ENCODE measurements at regions not wholly inside any gene's neighbourhood (a gene's known extent, or its start where the extent isn't known, plus 50 kb on each side); places are given as distances from the start of the nearest gene placed in this dataset.

DNA sequence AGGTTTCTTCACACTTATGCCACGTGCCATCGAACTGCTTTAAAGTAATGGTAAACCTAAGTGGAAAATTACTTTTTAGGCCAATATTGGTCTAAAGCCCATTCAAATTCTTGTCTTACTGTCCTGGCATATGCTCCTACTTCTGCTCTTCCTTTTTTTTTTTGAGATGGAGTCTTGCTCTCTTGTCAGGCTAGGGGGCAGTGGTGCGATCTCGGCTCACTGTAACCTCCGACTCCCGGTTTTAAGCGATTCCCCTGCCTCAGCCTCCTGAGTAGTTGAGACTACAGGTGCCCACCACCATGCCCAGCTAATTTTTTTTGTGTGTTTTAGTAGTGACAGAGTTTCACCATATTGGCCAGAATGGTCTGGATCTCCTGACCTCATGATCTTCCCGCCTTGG lies 129.0 kb upstream of the TECRL start:
- H3K36me3 Mint-ChIP-seq = no peaks in the 10 kb centered on the region
- Histone ChIP-seq H3K27ac (ENCODE audit: low read depth in 1 of 2, low read length in 2 of 2) (no peak overlapping the region), H2AFZ (ENCODE audit: insufficient read depth, low read depth, low read length, poor library complexity, severe bottlenecking) (no peak overlapping the region), H3K9ac (ENCODE audit: insufficient read depth, low read length, poor library complexity, severe bottlenecking) (no peak overlapping the region), H3K9me3 (replicated peaks in 1 of 2; ENCODE audit: control insufficient read depth in 1 of 2, insufficient read depth in 1 of 2, low read length in 2 of 2) (no peaks in the 10 kb centered on the region), H4K20me1 (ENCODE audit: insufficient read depth, low read length) (no peaks in the 10 kb centered on the region), H3K79me2 (ENCODE audit: insufficient read depth, low read length) (no peaks in the 10 kb centered on the region), H3K4me3 (replicated peaks in 1 of 3; ENCODE audit: low read depth in 2 of 3, low read length in 3 of 3) (no peak overlapping the region), H3K4me2 (replicated peaks; ENCODE audit: extremely low read depth, low read length, poor library complexity, severe bottlenecking) (no peak overlapping the region), H3K4me1 (ENCODE audit: control insufficient read depth in 1 of 2, insufficient read depth in 2 of 2, low read length in 2 of 2) (no peaks in the 10 kb centered on the region), H3K36me3 (replicated peaks in 1 of 2; ENCODE audit: control insufficient read depth in 1 of 2, insufficient read depth in 2 of 2, low read length in 2 of 2) (no peaks in the 10 kb centered on the region), H3K27me3 (ENCODE audit: control insufficient read depth in 2 of 2, insufficient read depth in 2 of 2, low read length in 2 of 2) (no peaks in the 10 kb centered on the region)
- intact Hi-C loops (cut with micrococcal nuclease) = no loop called here
- TF ChIP-seq, protein P1, sequence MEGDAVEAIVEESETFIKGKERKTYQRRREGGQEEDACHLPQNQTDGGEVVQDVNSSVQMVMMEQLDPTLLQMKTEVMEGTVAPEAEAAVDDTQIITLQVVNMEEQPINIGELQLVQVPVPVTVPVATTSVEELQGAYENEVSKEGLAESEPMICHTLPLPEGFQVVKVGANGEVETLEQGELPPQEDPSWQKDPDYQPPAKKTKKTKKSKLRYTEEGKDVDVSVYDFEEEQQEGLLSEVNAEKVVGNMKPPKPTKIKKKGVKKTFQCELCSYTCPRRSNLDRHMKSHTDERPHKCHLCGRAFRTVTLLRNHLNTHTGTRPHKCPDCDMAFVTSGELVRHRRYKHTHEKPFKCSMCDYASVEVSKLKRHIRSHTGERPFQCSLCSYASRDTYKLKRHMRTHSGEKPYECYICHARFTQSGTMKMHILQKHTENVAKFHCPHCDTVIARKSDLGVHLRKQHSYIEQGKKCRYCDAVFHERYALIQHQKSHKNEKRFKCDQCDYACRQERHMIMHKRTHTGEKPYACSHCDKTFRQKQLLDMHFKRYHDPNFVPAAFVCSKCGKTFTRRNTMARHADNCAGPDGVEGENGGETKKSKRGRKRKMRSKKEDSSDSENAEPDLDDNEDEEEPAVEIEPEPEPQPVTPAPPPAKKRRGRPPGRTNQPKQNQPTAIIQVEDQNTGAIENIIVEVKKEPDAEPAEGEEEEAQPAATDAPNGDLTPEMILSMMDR (IDR thresholded peaks at IDR 0.05) = no peak
- peaks cover 0 to 3% (median 0%) of the 10 kb centered on the region in 3 donors for H3K27me3 Mint-ChIP-seq (ENCODE audit: low read depth in 3 of 3)
- H3K9me3 Mint-ChIP-seq = no peaks in the 10 kb centered on the region
- H3K27ac Mint-ChIP-seq = no peak overlapping the region
- H3K4me1 Mint-ChIP-seq = no peaks in the 10 kb centered on the region
- no peak for DNase-seq
- 88% methylated on average over 1 of the region's 8 CpGs for WGBS (ENCODE audit: insufficient coverage)
- no peak overlapping the region for H3K4me3 Mint-ChIP-seq

DNA sequence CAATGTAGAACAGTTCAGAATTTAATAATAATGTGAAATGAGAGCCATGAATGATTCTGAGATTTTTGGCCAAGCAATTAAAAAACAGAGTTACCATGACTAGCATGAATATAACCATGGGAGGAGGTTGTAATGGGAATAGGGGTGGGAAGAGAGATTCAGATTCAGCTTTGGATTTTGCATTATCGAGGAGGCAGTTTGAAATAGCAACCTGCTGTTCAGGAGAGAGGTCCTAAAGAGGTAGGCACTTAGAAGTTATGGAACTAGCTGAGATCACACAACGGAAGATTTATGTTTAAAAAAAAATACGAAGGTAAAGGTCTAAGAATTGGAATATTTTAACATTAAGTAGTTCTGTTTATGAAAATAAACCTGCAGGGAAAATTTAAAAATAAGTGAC lies 124.4 kb upstream of the TECRL start:
- Histone ChIP-seq H3K9me3 (replicated peaks in 1 of 2; ENCODE audit: control insufficient read depth in 1 of 2, insufficient read depth in 1 of 2, low read length in 2 of 2) (no peaks in the 10 kb centered on the region), H3K9ac (ENCODE audit: insufficient read depth, low read length, poor library complexity, severe bottlenecking) (no peak overlapping the region), H3K27me3 (ENCODE audit: control insufficient read depth in 2 of 2, insufficient read depth in 2 of 2, low read length in 2 of 2) (no peaks in the 10 kb centered on the region), H4K20me1 (ENCODE audit: insufficient read depth, low read length) (no peaks in the 10 kb centered on the region), H2AFZ (ENCODE audit: insufficient read depth, low read depth, low read length, poor library complexity, severe bottlenecking) (no peak overlapping the region), H3K79me2 (ENCODE audit: insufficient read depth, low read length) (no peaks in the 10 kb centered on the region), H3K4me2 (replicated peaks; ENCODE audit: extremely low read depth, low read length, poor library complexity, severe bottlenecking) (no peak overlapping the region), H3K36me3 (replicated peaks in 1 of 2; ENCODE audit: control insufficient read depth in 1 of 2, insufficient read depth in 2 of 2, low read length in 2 of 2) (no peaks in the 10 kb centered on the region), H3K4me1 (ENCODE audit: control insufficient read depth in 1 of 2, insufficient read depth in 2 of 2, low read length in 2 of 2) (no peaks in the 10 kb centered on the region), H3K4me3 (replicated peaks in 1 of 3; ENCODE audit: low read depth in 2 of 3, low read length in 3 of 3) (no peak overlapping the region), H3K27ac (ENCODE audit: low read depth in 1 of 2, low read length in 2 of 2) (no peak overlapping the region)
- Mint-ChIP-seq H3K27ac (no peak overlapping the region), H3K36me3 (no peaks in the 10 kb centered on the region), H3K9me3 (no peaks in the 10 kb centered on the region), H3K27me3 (ENCODE audit: low read depth in 3 of 3) (peaks cover 0 to 3% (median 0%) of the 10 kb centered on the region in 3 donors), H3K4me1 (no peaks in the 10 kb centered on the region), H3K4me3 (no peak overlapping the region)
- TF ChIP-seq, protein P1 (IDR thresholded peaks at IDR 0.05) = no peak
- no peak for DNase-seq
- 92% methylated on average over 2 of the region's 3 CpGs for WGBS (ENCODE audit: insufficient coverage)
- intact Hi-C loops (cut with micrococcal nuclease) = no loop called here

Data from CD14-positive monocyte (primary cell).